H9 (cell line): ENCODE measurements at regions not wholly inside any gene's neighbourhood (a gene's known extent, or its start where the extent isn't known, plus 50 kb on each side); places are given as distances from the start of the nearest gene placed in this dataset.
A peak's percentile ranks its signal among the peaks of the same experiment; 100 is the strongest.

Source experiments
- DNase-seq: peaks from one replicate; pipeline ENCODE4 v3.0.0-alpha.2; 2017
- H2AFZ ChIP-seq: one replicate; pipeline ENCODE4 v1.6.1; 2013; ENCODE audit warnings: mild to moderate bottlenecking, low read length, control low read depth, moderate library complexity
- H2AK5ac ChIP-seq: 2 replicates; pipeline ENCODE4 v1.6.1; 2013; ENCODE audit warnings: low read length, control low read depth, mixed read lengths; ENCODE audit not compliant: insufficient read length
- H2BK120ac ChIP-seq: one replicate; pipeline ENCODE4 v1.6.1; 2013; ENCODE audit warnings: low read depth, mild to moderate bottlenecking, low read length, control low read depth, inconsistent platforms; ENCODE audit not compliant: poor library complexity, severe bottlenecking
- H2BK12ac ChIP-seq: 2 replicates; pipeline ENCODE4 v1.6.1; 2013; ENCODE audit warnings: low read length, control low read depth, mixed read lengths, low read depth; ENCODE audit not compliant: insufficient read length
- H2BK15ac ChIP-seq: 2 replicates; pipeline ENCODE4 v1.6.1; 2013; ENCODE audit warnings: low read depth, low read length, control low read depth
- H2BK20ac ChIP-seq: one replicate; pipeline ENCODE4 v1.6.1; 2013; ENCODE audit warnings: low read depth, mild to moderate bottlenecking, low read length, control low read depth, inconsistent platforms; ENCODE audit not compliant: poor library complexity, severe bottlenecking
- H2BK5ac ChIP-seq: 2 replicates; pipeline ENCODE4 v1.6.1; 2013; ENCODE audit warnings: low read length, control low read depth, mixed read lengths; ENCODE audit not compliant: insufficient read length
- H3K14ac ChIP-seq: 2 replicates; pipeline ENCODE4 v1.6.1; 2013; ENCODE audit warnings: low read length, control low read depth; ENCODE audit not compliant: insufficient read depth
- H3K18ac ChIP-seq: 2 replicates; pipeline ENCODE4 v1.6.1; 2013; ENCODE audit warnings: low read depth, mild to moderate bottlenecking, mixed read lengths, low read length, control low read depth; ENCODE audit not compliant: insufficient read length
- H3K23ac ChIP-seq: 2 replicates; pipeline ENCODE4 v1.6.1; 2013; ENCODE audit warnings: low read length, control low read depth, mixed read lengths, low read depth; ENCODE audit not compliant: insufficient read length
- H3K23me2 ChIP-seq: 2 replicates; pipeline ENCODE4 v1.6.1; 2013; ENCODE audit warnings: low read depth, mild to moderate bottlenecking, mixed read lengths, low read length, control low read depth; ENCODE audit not compliant: insufficient read length, poor library complexity, severe bottlenecking
- H3K27ac ChIP-seq: 2 replicates; pipeline ENCODE4 v1.5.1; 2013; ENCODE audit warnings: low read length, control low read depth, mixed read lengths, low read depth; ENCODE audit not compliant: insufficient read length
- H3K27me3 ChIP-seq: 2 replicates; pipeline ENCODE4 v1.6.1; 2013; ENCODE audit warnings: low read length, control low read depth, inconsistent platforms; ENCODE audit not compliant: insufficient read depth
- H3K4ac ChIP-seq: 2 replicates; pipeline ENCODE4 v1.6.1; 2013; ENCODE audit warnings: low read depth, mild to moderate bottlenecking, control low read depth, inconsistent platforms, low read length, moderate library complexity
- H3K4me1 ChIP-seq: 2 replicates; pipeline ENCODE4 v1.6.1; 2013; ENCODE audit warnings: low read length, control low read depth, inconsistent platforms; ENCODE audit not compliant: insufficient read depth
- H3K4me2 ChIP-seq: 2 replicates; pipeline ENCODE4 v1.6.1; 2013; ENCODE audit warnings: low read length, control low read depth, mixed read lengths; ENCODE audit not compliant: insufficient read length, insufficient read depth
- H3K56ac ChIP-seq: 2 replicates; pipeline ENCODE4 v1.6.1; 2013; ENCODE audit warnings: low read depth, mild to moderate bottlenecking, mixed read lengths, low read length, control low read depth; ENCODE audit not compliant: insufficient read length
- H3K79me1 ChIP-seq: 2 replicates; pipeline ENCODE4 v1.6.1; 2013; ENCODE audit warnings: low read depth, mild to moderate bottlenecking, moderate library complexity, low read length, control low read depth, inconsistent platforms; ENCODE audit not compliant: insufficient read depth, poor library complexity, severe bottlenecking
- H3K79me2 ChIP-seq: 2 replicates; pipeline ENCODE4 v1.6.1; 2013; ENCODE audit warnings: low read length, control low read depth, inconsistent platforms; ENCODE audit not compliant: insufficient read depth
- H3K9ac ChIP-seq: 2 replicates; pipeline ENCODE4 v1.6.1; 2013; ENCODE audit warnings: low read length, control low read depth, mixed read lengths; ENCODE audit not compliant: insufficient read length; ENCODE audit errors: extremely low read depth
- H3K9me3 ChIP-seq: one replicate; pipeline ENCODE4 v1.6.1; 2013; ENCODE audit warnings: low read depth, low read length, inconsistent platforms; ENCODE audit not compliant: control insufficient read depth
- H3T11ph ChIP-seq: one replicate; pipeline ENCODE4 v1.6.1; 2013; ENCODE audit warnings: mild to moderate bottlenecking, low read length, control low read depth, inconsistent platforms
- H4K20me1 ChIP-seq: one replicate; pipeline ENCODE4 v1.6.1; 2013; ENCODE audit not compliant: control insufficient read depth, insufficient read length, insufficient read depth
- H4K5ac ChIP-seq: 2 replicates; pipeline ENCODE4 v1.6.1; 2013; ENCODE audit warnings: low read depth, mild to moderate bottlenecking, mixed read lengths, low read length, control low read depth; ENCODE audit not compliant: insufficient read length
- H4K8ac ChIP-seq: replicated peaks from 2 replicates; pipeline ENCODE4 v1.6.1; 2013; ENCODE audit warnings: low read length, control low read depth, mixed read lengths, low read depth; ENCODE audit not compliant: insufficient read length
- H4K91ac ChIP-seq: 2 replicates; pipeline ENCODE4 v1.6.1; 2013; ENCODE audit warnings: low read depth, mild to moderate bottlenecking, moderate library complexity, mixed read lengths, low read length, control low read depth; ENCODE audit not compliant: insufficient read length
- H3K27ac Mint-ChIP-seq, 3 experiments: 2 replicates in 2 of 3; 3 replicates in 1 of 3; pipeline ENCODE4 v1.8.0; 2020 to 2021; ENCODE audit warnings: mixed read lengths in 3 of 3, mild to moderate bottlenecking in 1 of 3, moderate library complexity in 1 of 3
- H3K27me3 Mint-ChIP-seq: 2 replicates; pipeline ENCODE4 v1.8.0; 2021; ENCODE audit warnings: low read depth, mild to moderate bottlenecking, moderate library complexity, mixed read lengths
- H3K36me3 Mint-ChIP-seq, 3 experiments: 2 replicates in 2 of 3; 3 replicates in 1 of 3; pipeline ENCODE4 v1.8.0; 2020 to 2021; ENCODE audit warnings: low read depth in 3 of 3, mixed read lengths in 3 of 3; ENCODE audit not compliant: insufficient read depth in 1 of 3
- H3K4me1 Mint-ChIP-seq, 2 experiments: 2 replicates each; pipeline ENCODE4 v1.8.0; 2020; ENCODE audit warnings: mixed read lengths in 2 of 2
- H3K4me3 Mint-ChIP-seq, 2 experiments: 2 replicates in 1 of 2; 3 replicates in 1 of 2; pipeline ENCODE4 v1.8.0; 2020 to 2021; ENCODE audit warnings: mild to moderate bottlenecking in 2 of 2, mixed read lengths in 2 of 2, moderate library complexity in 1 of 2
- H3K9me3 Mint-ChIP-seq, 2 experiments: 2 replicates in 1 of 2; 3 replicates in 1 of 2; pipeline ENCODE4 v1.8.0; 2020; ENCODE audit warnings: mild to moderate bottlenecking in 2 of 2, mixed read lengths in 2 of 2, moderate library complexity in 1 of 2
- WGBS: extraction: QIAGEN DNeasy Blood & Tissue Kit; methylation state at CpG from one replicate; pipeline ENCODE4 v1.1.7; 2013; ENCODE audit warnings: missing lambda C conversion rate, low lambda C conversion rate, mixed read lengths; ENCODE audit not compliant: insufficient read length; ENCODE audit errors: extremely low coverage; 5-methylcytosine and 5-hydroxymethylcytosine counted together
- TF ChIP-seq, protein P1 (sequence below): fragments of 200-600 bp; sonication (generic); conservative IDR thresholded peaks from 3 replicates; pipeline ENCODE4 v1.8.0; 2021; ENCODE audit warnings: antibody characterized with exemption, mild to moderate bottlenecking

DNA sequence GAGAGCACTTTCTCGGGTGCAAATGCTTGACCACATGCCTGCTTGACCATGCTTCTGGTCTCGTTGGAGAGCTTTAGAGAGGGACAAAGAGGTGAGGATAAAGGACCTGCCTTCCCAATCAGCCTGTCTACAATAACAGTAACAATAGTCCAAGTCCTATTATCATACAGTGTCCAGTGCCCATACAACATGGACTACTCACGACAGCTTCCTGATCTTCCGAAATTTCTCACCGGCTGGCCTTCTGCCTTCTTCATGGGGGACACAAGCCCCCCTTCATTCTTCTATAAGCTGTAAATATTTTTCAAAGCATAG is 329.0 kb downstream of the PAX3 start:
- Histone ChIP-seq H3K56ac (no peak overlapping the region), H4K5ac (no peak overlapping the region), H3K4ac (no peak overlapping the region), H2BK120ac (no peak overlapping the region), H3K27me3 (no peaks in the 10 kb centered on the region), H3K4me2 (no peak overlapping the region), H2BK20ac (no peak overlapping the region), H3K79me1 (no peaks in the 10 kb centered on the region), H4K20me1 (no peaks in the 10 kb centered on the region), H2AFZ (no peak overlapping the region), H2AK5ac (no peak overlapping the region), H2BK5ac (no peak overlapping the region), H3K18ac (no peak overlapping the region), H3K79me2 (no peaks in the 10 kb centered on the region), H4K91ac (no peak overlapping the region), H2BK12ac (no peak overlapping the region), H3T11ph (no peak overlapping the region), H3K27ac (no peak overlapping the region), H3K23me2 (no peaks in the 10 kb centered on the region), H3K9ac (no peak overlapping the region), H3K9me3 (no peaks in the 10 kb centered on the region), H3K14ac (no peak overlapping the region), H2BK15ac (no peak overlapping the region), H3K4me1 (no peaks in the 10 kb centered on the region), H4K8ac (no peak overlapping the region), H3K23ac (no peak overlapping the region)
- no peaks in the 10 kb centered on the region for H3K36me3 Mint-ChIP-seq
- no peak overlapping the region for H3K4me3 Mint-ChIP-seq
- no CpG with 5 or more reads among the region's 5 CpGs for WGBS
- no peak for DNase-seq
- TF ChIP-seq, protein P1, sequence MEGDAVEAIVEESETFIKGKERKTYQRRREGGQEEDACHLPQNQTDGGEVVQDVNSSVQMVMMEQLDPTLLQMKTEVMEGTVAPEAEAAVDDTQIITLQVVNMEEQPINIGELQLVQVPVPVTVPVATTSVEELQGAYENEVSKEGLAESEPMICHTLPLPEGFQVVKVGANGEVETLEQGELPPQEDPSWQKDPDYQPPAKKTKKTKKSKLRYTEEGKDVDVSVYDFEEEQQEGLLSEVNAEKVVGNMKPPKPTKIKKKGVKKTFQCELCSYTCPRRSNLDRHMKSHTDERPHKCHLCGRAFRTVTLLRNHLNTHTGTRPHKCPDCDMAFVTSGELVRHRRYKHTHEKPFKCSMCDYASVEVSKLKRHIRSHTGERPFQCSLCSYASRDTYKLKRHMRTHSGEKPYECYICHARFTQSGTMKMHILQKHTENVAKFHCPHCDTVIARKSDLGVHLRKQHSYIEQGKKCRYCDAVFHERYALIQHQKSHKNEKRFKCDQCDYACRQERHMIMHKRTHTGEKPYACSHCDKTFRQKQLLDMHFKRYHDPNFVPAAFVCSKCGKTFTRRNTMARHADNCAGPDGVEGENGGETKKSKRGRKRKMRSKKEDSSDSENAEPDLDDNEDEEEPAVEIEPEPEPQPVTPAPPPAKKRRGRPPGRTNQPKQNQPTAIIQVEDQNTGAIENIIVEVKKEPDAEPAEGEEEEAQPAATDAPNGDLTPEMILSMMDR, result no peak
- H3K9me3 Mint-ChIP-seq, result no peaks in the 10 kb centered on the region
- no peaks in the 10 kb centered on the region for H3K27me3 Mint-ChIP-seq
- H3K27ac Mint-ChIP-seq, result peak overlapping the region in 1 of 3 experiments; percentile 29; a peak in 1 of 7 replicates
- peaks cover 19 to 24% of the 10 kb centered on the region in 2 experiments for H3K4me1 Mint-ChIP-seq
